DOHH2 (cell line): ENCODE measurements at regions not wholly inside any gene's neighbourhood (a gene's known extent, or its start where the extent isn't known, plus 50 kb on each side); places are given as distances from the start of the nearest gene placed in this dataset.

Experiments used
- H3F3A ChIP-seq: fragments of 200-600 bp; sonication (generic), shearing (Covaris generic); 2 replicates; pipeline ENCODE4 v1.6.0; 2016; ENCODE audit warnings: antibody characterized with exemption, mild to moderate bottlenecking; ENCODE audit not compliant: control insufficient read depth, insufficient read depth
- H3K27ac ChIP-seq: fragments of 200-600 bp; sonication (generic); 2 replicates; pipeline ENCODE4 v1.5.1; 2014; ENCODE audit warnings: low read depth, mild to moderate bottlenecking, low read length, moderate library complexity
- H3K27me3 ChIP-seq: fragments of 200-600 bp; sonication (generic); 2 replicates; pipeline ENCODE4 v1.6.1; 2014; ENCODE audit warnings: mild to moderate bottlenecking, low read length, mixed read lengths; ENCODE audit not compliant: control insufficient read depth
- H3K36me3 ChIP-seq: fragments of 200-600 bp; sonication (generic); 2 replicates; pipeline ENCODE4 v1.6.1; 2014; ENCODE audit warnings: mild to moderate bottlenecking, low read length, moderate library complexity, mixed read lengths; ENCODE audit not compliant: control insufficient read depth
- H3K4me1 ChIP-seq: fragments of 200-600 bp; sonication (generic); 2 replicates; pipeline ENCODE4 v1.6.1; 2014; ENCODE audit warnings: mild to moderate bottlenecking, low read length, mixed read lengths; ENCODE audit not compliant: control insufficient read depth
- H3K4me2 ChIP-seq: fragments of 200-600 bp; sonication (generic); 2 replicates; pipeline ENCODE4 v1.6.0; 2014; ENCODE audit warnings: mild to moderate bottlenecking, low read length, moderate library complexity
- H3K4me3 ChIP-seq: fragments of 200-600 bp; sonication (generic); 2 replicates; pipeline ENCODE4 v1.5.1; 2014; ENCODE audit warnings: mild to moderate bottlenecking, low read length, mixed read lengths
- H3K79me2 ChIP-seq: fragments of 200-600 bp; sonication (generic); 2 replicates; pipeline ENCODE4 v1.6.1; 2014; ENCODE audit warnings: mild to moderate bottlenecking, low read length, mixed read lengths; ENCODE audit not compliant: control insufficient read depth
- H3K9me2 ChIP-seq: fragments of 200-600 bp; sonication (generic); replicated peaks from 2 replicates; pipeline ENCODE4 v1.6.1; 2014; ENCODE audit warnings: mild to moderate bottlenecking, low read length, mixed read lengths; ENCODE audit not compliant: control insufficient read depth
- H3K9me3 ChIP-seq: fragments of 200-600 bp; sonication (generic); 2 replicates; pipeline ENCODE4 v1.6.1; 2014; ENCODE audit warnings: antibody characterized with exemption, low read length, mixed read lengths; ENCODE audit not compliant: control insufficient read depth, insufficient read depth
- H4K20me1 ChIP-seq: fragments of 200-600 bp; sonication (generic); 2 replicates; pipeline ENCODE4 v1.6.0; 2014; ENCODE audit warnings: low read depth, mild to moderate bottlenecking, antibody characterized with exemption, low read length, moderate library complexity; ENCODE audit not compliant: control insufficient read depth, insufficient read depth
- CTCF ChIP-seq: fragments of 200-600 bp; sonication (generic); IDR thresholded peaks from one replicate; pipeline ENCODE4 v1.5.1; 2014; ENCODE audit warnings: antibody characterized with exemption, mild to moderate bottlenecking, low read depth, low read length; ENCODE audit not compliant: poor library complexity, severe bottlenecking
- EZH2phosphoT487 ChIP-seq: fragments of 200-600 bp; sonication (generic); IDR thresholded peaks from 2 replicates; pipeline ENCODE4 v1.6.1; 2017; ENCODE audit warnings: borderline replicate concordance, mild to moderate bottlenecking, antibody characterized with exemption, low read length, moderate library complexity, mixed read lengths

DNA sequence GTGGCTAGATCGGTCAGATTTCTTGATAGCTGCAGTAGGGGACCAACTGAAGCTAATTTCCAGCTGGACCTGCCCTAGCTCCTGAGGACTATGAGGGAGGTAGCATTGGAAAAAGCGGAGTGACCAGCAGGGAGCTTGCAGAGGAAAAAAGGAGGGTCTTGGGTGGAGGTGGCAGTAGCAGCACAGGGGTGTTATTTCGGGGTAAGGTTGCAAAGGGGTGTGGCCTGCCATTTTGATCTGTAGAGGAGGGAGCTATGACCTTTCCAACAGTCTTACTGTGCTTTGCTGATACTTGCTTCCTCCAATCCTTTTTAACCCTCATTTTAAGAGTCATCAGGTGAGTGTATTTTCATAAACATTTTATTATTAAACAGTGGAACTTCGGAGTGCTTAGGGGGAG is 83.8 kb upstream of the NRXN3 start:
- H3K4me3 ChIP-seq = no peak overlapping the region
- no peaks in the 10 kb centered on the region for H4K20me1 ChIP-seq
- H3K27me3 ChIP-seq = peaks cover 6% of the 10 kb centered on the region; the same call in 1 of the 2 replicates
- no peak overlapping the region for H3K4me2 ChIP-seq
- TF ChIP-seq CTCF (no peak), EZH2phosphoT487 (no peak)
- no peaks in the 10 kb centered on the region for H3K36me3 ChIP-seq
- H3F3A ChIP-seq = no peaks in the 10 kb centered on the region
- H3K4me1 ChIP-seq = no peaks in the 10 kb centered on the region
- no peaks in the 10 kb centered on the region for H3K79me2 ChIP-seq
- H3K9me2 ChIP-seq = no peaks in the 10 kb centered on the region
- no peak overlapping the region for H3K27ac ChIP-seq
- H3K9me3 ChIP-seq = no peaks in the 10 kb centered on the region

GRCh38 chr14:78088916-78089315 is 81.3 kb upstream of the NRXN3 start:
- Histone ChIP-seq H3K27me3 (peaks cover 6% of the 10 kb centered on the region; the same call in 1 of the 2 replicates), H3K9me2 (no peaks in the 10 kb centered on the region), H3K36me3 (no peaks in the 10 kb centered on the region), H3F3A (no peaks in the 10 kb centered on the region), H3K4me1 (no peaks in the 10 kb centered on the region), H3K79me2 (no peaks in the 10 kb centered on the region), H3K4me2 (no peak overlapping the region), H4K20me1 (no peaks in the 10 kb centered on the region), H3K9me3 (no peaks in the 10 kb centered on the region), H3K27ac (no peak overlapping the region), H3K4me3 (no peak overlapping the region)
- TF ChIP-seq EZH2phosphoT487 (no peak), CTCF (no peak)

GRCh38 chr14:78090864-78091263 is 79.3 kb upstream of the NRXN3 start:
- H3K27me3 ChIP-seq = peaks cover 3% of the 10 kb centered on the region; the same call in 1 of the 2 replicates
- no peaks in the 10 kb centered on the region for H3K79me2 ChIP-seq
- H3K27ac ChIP-seq = no peak overlapping the region
- no peaks in the 10 kb centered on the region for H3K9me3 ChIP-seq
- H4K20me1 ChIP-seq = no peaks in the 10 kb centered on the region
- no peaks in the 10 kb centered on the region for H3F3A ChIP-seq
- no peaks in the 10 kb centered on the region for H3K4me1 ChIP-seq
- TF ChIP-seq EZH2phosphoT487 = no peak
- no peak for TF ChIP-seq CTCF
- no peak overlapping the region for H3K4me2 ChIP-seq
- H3K36me3 ChIP-seq = no peaks in the 10 kb centered on the region
- no peak overlapping the region for H3K4me3 ChIP-seq
- H3K9me2 ChIP-seq = no peaks in the 10 kb centered on the region

- Histone ChIP-seq H3K9me2 (no peaks in the 10 kb centered on the region), H3K4me1 (no peaks in the 10 kb centered on the region), H3K4me3 (no peak overlapping the region), H3K27ac (no peak overlapping the region), H3K4me2 (no peak overlapping the region), H3K27me3 (no peaks in the 10 kb centered on the region), H4K20me1 (no peaks in the 10 kb centered on the region), H3K9me3 (no peaks in the 10 kb centered on the region), H3K79me2 (no peaks in the 10 kb centered on the region), H3K36me3 (no peaks in the 10 kb centered on the region), H3F3A (no peaks in the 10 kb centered on the region)
- TF ChIP-seq CTCF = no peak
- TF ChIP-seq EZH2phosphoT487 = no peak
Observed at GRCh38 chr14:78091361-78091760, 78.8 kb upstream of the NRXN3 start.
